HG03342 (cell line): ENCODE measurements at regions not wholly inside any gene's neighbourhood (a gene's known extent, or its start where the extent isn't known, plus 50 kb on each side); places are given as distances from the start of the nearest gene placed in this dataset.

Experiments used
- ATAC-seq: cut with Tn5 transposase; IDR thresholded peaks from one replicate; pipeline ENCODE4 v1.9.1; 2021; ENCODE audit warnings: mild to moderate bottlenecking, moderate library complexity; ENCODE audit not compliant: unreplicated experiment

- no peak for ATAC-seq
Observed at GRCh38 chr6:137434640-137435039, 59.6 kb downstream of the OLIG3 start.

GRCh38 chr6:137432054-137432611 is 62.1 kb downstream of the OLIG3 start:
- peak; percentile 56 for ATAC-seq

GRCh38 chr6:137430954-137431353 is 63.2 kb downstream of the OLIG3 start:
- peak; percentile 80 for ATAC-seq

- no peak for ATAC-seq
Observed at GRCh38 chr6:137427656-137428290, 66.4 kb downstream of the OLIG3 start.

- ATAC-seq = no peak
Observed at GRCh38 chr6:137426007-137426689, 68.0 kb downstream of the OLIG3 start.

- no peak for ATAC-seq
Observed at GRCh38 chr6:137424251-137424650, 69.9 kb downstream of the OLIG3 start.

- no peak for ATAC-seq
Observed at GRCh38 chr6:137423451-137424168, 70.6 kb downstream of the OLIG3 start.

- ATAC-seq = no peak
Observed at GRCh38 chr6:137417396-137417795, 76.8 kb downstream of the OLIG3 start.

- ATAC-seq = no peak
Observed at GRCh38 chr6:137416376-137417109, 77.7 kb downstream of the OLIG3 start.

- ATAC-seq = no peak
Observed at GRCh38 chr6:137415834-137416190, 78.4 kb downstream of the OLIG3 start.

GRCh38 chr6:137415127-137415833 is 78.9 kb downstream of the OLIG3 start:
- ATAC-seq = peak; percentile 91

GRCh38 chr6:137414599-137414998 is 79.6 kb downstream of the OLIG3 start:
- no peak for ATAC-seq

- ATAC-seq = no peak
Observed at GRCh38 chr6:137413482-137413881, 80.7 kb downstream of the OLIG3 start.

- no peak for ATAC-seq
Observed at GRCh38 chr6:137412562-137412961, 81.6 kb downstream of the OLIG3 start.

- ATAC-seq = no peak
Observed at GRCh38 chr6:137409266-137409777, 84.9 kb downstream of the OLIG3 start.

- ATAC-seq = no peak
Observed at GRCh38 chr6:137407816-137408215, 86.4 kb downstream of the OLIG3 start.

GRCh38 chr6:137405806-137406205 is 88.4 kb downstream of the OLIG3 start:
- ATAC-seq = no peak

GRCh38 chr6:137403855-137404254 is 90.3 kb downstream of the OLIG3 start:
- no peak for ATAC-seq

- ATAC-seq = no peak
Observed at GRCh38 chr6:137403443-137403842, 90.8 kb downstream of the OLIG3 start.

- no peak for ATAC-seq
Observed at GRCh38 chr6:137402143-137402680, 92.0 kb downstream of the OLIG3 start.
